Natural killer cell (primary cell): ENCODE measurements at regions not wholly inside any gene's neighbourhood (a gene's known extent, or its start where the extent isn't known, plus 50 kb on each side); places are given as distances from the start of the nearest gene placed in this dataset.

ENCODE experiments used
- ATAC-seq, 3 donors: fragments of 150-1000 bp in 2 of 3; fragments of 200-7000 bp in 1 of 3; cut with Tn5 transposase; 1 replicate in 1 of 3; 2 replicates in 2 of 3; pipeline ENCODE4 v1.10.0; 2021; ENCODE audit warnings: mild to moderate bottlenecking in 2 of 3, moderate library complexity in 2 of 3
- DNase-seq, 2 donors: peaks; one replicate each; pipeline versions ENCODE4 v3.0.0 to v3.0.0-alpha.2; 2013 to 2021; ENCODE audit warnings: mixed read lengths in 1 of 2
- H3K27ac ChIP-seq: one replicate; pipeline ENCODE4 v1.5.1; 2013; ENCODE audit warnings: mild to moderate bottlenecking, low read length
- H3K27me3 ChIP-seq: one replicate; pipeline ENCODE4 v1.6.1; 2013; ENCODE audit warnings: low read length; ENCODE audit not compliant: control insufficient read depth, insufficient read depth
- H3K36me3 ChIP-seq: one replicate; pipeline ENCODE4 v1.6.1; 2013; ENCODE audit warnings: low read length; ENCODE audit not compliant: control insufficient read depth, insufficient read depth
- H3K4me1 ChIP-seq: one replicate; pipeline ENCODE4 v1.6.1; 2013; ENCODE audit warnings: low read length; ENCODE audit not compliant: control insufficient read depth, insufficient read depth
- H3K4me3 ChIP-seq: one replicate; pipeline ENCODE4 v1.5.1; 2013; ENCODE audit warnings: low read length
- H3K9me3 ChIP-seq: one replicate; pipeline ENCODE4 v1.6.1; 2013; ENCODE audit warnings: low read length; ENCODE audit not compliant: control insufficient read depth, insufficient read depth
- H3K27ac Mint-ChIP-seq, 2 donors: one replicate each; pipeline ENCODE4 v1.8.0; 2022; ENCODE audit warnings: mild to moderate bottlenecking in 2 of 2, mixed read lengths in 2 of 2, moderate library complexity in 1 of 2
- H3K27me3 Mint-ChIP-seq, 2 donors: one replicate each; pipeline ENCODE4 v1.8.0; 2022; ENCODE audit warnings: low read depth in 2 of 2, mixed read lengths in 2 of 2
- H3K36me3 Mint-ChIP-seq: one replicate; pipeline ENCODE4 v1.8.0; 2022; ENCODE audit warnings: mixed read lengths
- H3K4me1 Mint-ChIP-seq, 2 donors: one replicate each; pipeline ENCODE4 v1.8.0; 2022; ENCODE audit warnings: mixed read lengths in 2 of 2
- H3K4me3 Mint-ChIP-seq: one replicate; pipeline ENCODE4 v1.8.0; 2022; ENCODE audit warnings: mild to moderate bottlenecking, moderate library complexity, mixed read lengths
- H3K9me3 Mint-ChIP-seq, 2 donors: one replicate each; pipeline ENCODE4 v1.8.0; 2022; ENCODE audit warnings: mixed read lengths in 2 of 2
- CTCF ChIP-seq: fragments of 200-600 bp; IDR thresholded peaks from one replicate; pipeline ENCODE4 v1.8.0; 2022; ENCODE audit warnings: antibody characterized with exemption
- WGBS: methylation state at CpG from one replicate; pipeline ENCODE4 v1.1.7; 2013; ENCODE audit warnings: missing lambda C conversion rate; ENCODE audit not compliant: insufficient coverage; 5-methylcytosine and 5-hydroxymethylcytosine counted together
- intact Hi-C: fragments of 100-400 bp; cut with micrococcal nuclease; formaldehyde crosslinking; loops from one replicate; pipeline ENCODE4 v1.14.2; 2022

- no peaks in the 10 kb centered on the region for H3K36me3 Mint-ChIP-seq
- no peak overlapping the region for H3K27ac Mint-ChIP-seq
- no peaks in the 10 kb centered on the region for H3K36me3 ChIP-seq
- no peak overlapping the region for H3K4me3 Mint-ChIP-seq
- H3K27me3 ChIP-seq, result no peaks in the 10 kb centered on the region
- H3K9me3 Mint-ChIP-seq, result peaks cover 10 to 13% of the 10 kb centered on the region in 2 donors
- H3K4me3 ChIP-seq, result no peak overlapping the region
- DNase-seq (no peak), ATAC-seq (no peak)
- WGBS, result 94% methylated on average over 3 of the region's 5 CpGs
- no peaks in the 10 kb centered on the region for H3K27me3 Mint-ChIP-seq
- no peak overlapping the region for H3K27ac ChIP-seq
- peaks cover 3% of the 10 kb centered on the region for H3K9me3 ChIP-seq
- intact Hi-C loops, result no loop called here
- no peaks in the 10 kb centered on the region for H3K4me1 Mint-ChIP-seq
- TF ChIP-seq CTCF, result no peak
- no peaks in the 10 kb centered on the region for H3K4me1 ChIP-seq
Observed at GRCh38 chr3:147471741-147472140, 62.6 kb downstream of the ZIC1 start.

- intact Hi-C loops, result no loop called here
- no peaks in the 10 kb centered on the region for H3K36me3 ChIP-seq
- Mint-ChIP-seq H3K27ac (no peak overlapping the region), H3K4me3 (no peak overlapping the region), H3K9me3 (peaks cover 8 to 11% of the 10 kb centered on the region in 2 donors), H3K27me3 (no peaks in the 10 kb centered on the region), H3K4me1 (no peaks in the 10 kb centered on the region), H3K36me3 (no peaks in the 10 kb centered on the region)
- no peaks in the 10 kb centered on the region for H3K27me3 ChIP-seq
- WGBS, result 100% methylated on average over 1 of the region's 1 CpG
- no peak for ATAC-seq
- no peaks in the 10 kb centered on the region for H3K4me1 ChIP-seq
- peaks cover 3% of the 10 kb centered on the region for H3K9me3 ChIP-seq
- TF ChIP-seq CTCF, result no peak
- DNase-seq, result no peak
- no peak overlapping the region for H3K4me3 ChIP-seq
- no peak overlapping the region for H3K27ac ChIP-seq
Observed at GRCh38 chr3:147472846-147473245, 63.7 kb downstream of the ZIC1 start.

- no CpG with 5 or more reads among the region's 1 CpG for WGBS
- no peak overlapping the region for H3K4me3 ChIP-seq
- H3K4me3 Mint-ChIP-seq, result no peak overlapping the region
Observed at GRCh38 chr3:147483145-147483544, 74.0 kb downstream of the ZIC1 start.

More at GRCh38 chr3:147483145-147483544, 74.0 kb downstream of the ZIC1 start:
- peaks cover 7 to 16% of the 10 kb centered on the region in 2 donors for H3K9me3 Mint-ChIP-seq
- no peaks in the 10 kb centered on the region for H3K9me3 ChIP-seq
- no peaks in the 10 kb centered on the region for H3K4me1 ChIP-seq
- DNase-seq, result no peak
- no peaks in the 10 kb centered on the region for H3K36me3 ChIP-seq
- H3K27ac Mint-ChIP-seq, result no peak overlapping the region
- no peaks in the 10 kb centered on the region for H3K4me1 Mint-ChIP-seq
- no peaks in the 10 kb centered on the region for H3K27me3 Mint-ChIP-seq
- TF ChIP-seq CTCF, result no peak
- no peaks in the 10 kb centered on the region for H3K27me3 ChIP-seq
- no peaks in the 10 kb centered on the region for H3K36me3 Mint-ChIP-seq
- intact Hi-C loops, result no loop called here
- no peak for ATAC-seq
- H3K27ac ChIP-seq, result no peak overlapping the region
